ENCODE measurements at regions not wholly inside any gene's neighbourhood (a gene's known extent, or its start where the extent isn't known, plus 50 kb on each side); places are given as distances from the start of the nearest gene placed in this dataset.

GRCh38 chr3:177826253-177826652, 629.0 kb upstream of the TBL1XR1 start:
- TF ChIP-seq CTCF (IDR thresholded peaks at IDR 0.05): no peak
- no peaks in the 10 kb centered on the region for H3K36me3 ChIP-seq
- no peaks in the 10 kb centered on the region for H3K27me3 ChIP-seq
- no peaks in the 10 kb centered on the region for H3K9me3 ChIP-seq
- no peak overlapping the region for H3K27ac ChIP-seq
- no peak overlapping the region for H3K4me3 ChIP-seq (ENCODE audit: low read depth in 1 of 2, low read length in 1 of 2)
- no peaks in the 10 kb centered on the region for H3K4me1 ChIP-seq (ENCODE audit: control insufficient read depth in 1 of 2, insufficient read depth in 1 of 2, low read depth in 1 of 2, low read length in 1 of 2)

GRCh38 chr3:177827511-177828207, 630.4 kb upstream of the TBL1XR1 start:
- H3K36me3 ChIP-seq: no peaks in the 10 kb centered on the region
- no peak overlapping the region for H3K27ac ChIP-seq
- H3K4me3 ChIP-seq (ENCODE audit: low read depth in 1 of 2, low read length in 1 of 2): no peak overlapping the region
- no peaks in the 10 kb centered on the region for H3K27me3 ChIP-seq
- no peaks in the 10 kb centered on the region for H3K4me1 ChIP-seq (ENCODE audit: control insufficient read depth in 1 of 2, insufficient read depth in 1 of 2, low read depth in 1 of 2, low read length in 1 of 2)
- TF ChIP-seq CTCF (IDR thresholded peaks at IDR 0.05): no peak
- H3K9me3 ChIP-seq: no peaks in the 10 kb centered on the region

GRCh38 chr3:177828208-177828565, 630.9 kb upstream of the TBL1XR1 start:
- TF ChIP-seq CTCF (IDR thresholded peaks at IDR 0.05): no peak
- H3K36me3 ChIP-seq: no peaks in the 10 kb centered on the region
- no peak overlapping the region for H3K4me3 ChIP-seq (ENCODE audit: low read depth in 1 of 2, low read length in 1 of 2)
- H3K4me1 ChIP-seq (ENCODE audit: control insufficient read depth in 1 of 2, insufficient read depth in 1 of 2, low read depth in 1 of 2, low read length in 1 of 2): no peaks in the 10 kb centered on the region
- H3K9me3 ChIP-seq: no peaks in the 10 kb centered on the region
- no peak overlapping the region for H3K27ac ChIP-seq
- H3K27me3 ChIP-seq: no peaks in the 10 kb centered on the region

- Histone ChIP-seq H3K36me3 (no peaks in the 10 kb centered on the region), H3K9me3 (no peaks in the 10 kb centered on the region), H3K4me1 (ENCODE audit: control insufficient read depth in 1 of 2, insufficient read depth in 1 of 2, low read depth in 1 of 2, low read length in 1 of 2) (no peaks in the 10 kb centered on the region), H3K4me3 (ENCODE audit: low read depth in 1 of 2, low read length in 1 of 2) (no peak overlapping the region), H3K27ac (no peak overlapping the region), H3K27me3 (no peaks in the 10 kb centered on the region)
- TF ChIP-seq CTCF (IDR thresholded peaks at IDR 0.05): no peak
Measured at GRCh38 chr3:177830411-177830849, 633.1 kb upstream of the TBL1XR1 start.

GRCh38 chr3:177831361-177831760, 634.1 kb upstream of the TBL1XR1 start:
- Histone ChIP-seq H3K27me3 (no peaks in the 10 kb centered on the region), H3K9me3 (no peaks in the 10 kb centered on the region), H3K36me3 (no peaks in the 10 kb centered on the region), H3K4me1 (ENCODE audit: control insufficient read depth in 1 of 2, insufficient read depth in 1 of 2, low read depth in 1 of 2, low read length in 1 of 2) (no peaks in the 10 kb centered on the region), H3K27ac (no peak overlapping the region), H3K4me3 (ENCODE audit: low read depth in 1 of 2, low read length in 1 of 2) (no peak overlapping the region)
- no peak for TF ChIP-seq CTCF (IDR thresholded peaks at IDR 0.05)
